Heart left ventricle (tissue), 16 donors: ENCODE measurements at regions not wholly inside any gene's neighbourhood (a gene's known extent, or its start where the extent isn't known, plus 50 kb on each side); places are given as distances from the start of the nearest gene placed in this dataset.

ENCODE experiments used
- ATAC-seq, 4 donors: fragments of 200-7000 bp; cut with Tn5 transposase; one replicate each; pipeline ENCODE4 v1.9.1; 2020 to 2022; ENCODE audit warnings: moderate library complexity in 4 of 4, mild to moderate bottlenecking in 3 of 4, moderate number of reproducible peaks in 1 of 4
- DNase-seq, 5 donors: peaks; one replicate each; pipeline ENCODE4 v3.0.0-alpha.2; 2020
- H3K27ac ChIP-seq, 12 donors: fragments of 200-600 bp; sonication (generic) in 4 of 12; one replicate each; pipeline versions ENCODE4 v1.5.0 to v1.8.0; 2016 to 2022; ENCODE audit warnings: mild to moderate bottlenecking in 2 of 12
- H3K27me3 ChIP-seq, 9 donors: fragments of 200-600 bp; sonication (generic) in 2 of 9; one replicate each; pipeline versions ENCODE4 v1.5.1 to v1.8.0; 2016 to 2022; ENCODE audit warnings: mild to moderate bottlenecking in 3 of 9
- H3K36me3 ChIP-seq, 9 donors: fragments of 200-600 bp; sonication (generic) in 2 of 9; one replicate each; pipeline versions ENCODE4 v1.5.0 to v1.8.0; 2018 to 2022; ENCODE audit warnings: mild to moderate bottlenecking in 2 of 9
- H3K4me1 ChIP-seq, 12 donors: fragments of 200-600 bp; sonication (generic) in 4 of 12; one replicate each; pipeline versions ENCODE4 v1.5.0 to v1.8.0; 2016 to 2022; ENCODE audit warnings: mild to moderate bottlenecking in 3 of 12
- H3K4me3 ChIP-seq, 12 donors: fragments of 200-600 bp; sonication (generic) in 4 of 12; one replicate each; pipeline versions ENCODE4 v1.5.0 to v1.8.0; 2017 to 2022; ENCODE audit warnings: mild to moderate bottlenecking in 9 of 12, moderate library complexity in 4 of 12
- H3K9me3 ChIP-seq, 12 donors: fragments of 200-600 bp; sonication (generic) in 4 of 12; one replicate each; pipeline versions ENCODE4 v1.5.0 to v1.8.0; 2016 to 2022; ENCODE audit warnings: mild to moderate bottlenecking in 1 of 12
- POLR2A ChIP-seq, 2 donors: fragments of 450-650 bp; IDR thresholded peaks; one replicate each; pipeline ENCODE4 v1.6.1; 2017; ENCODE audit warnings: antibody characterized with exemption in 2 of 2, mild to moderate bottlenecking in 2 of 2, moderate library complexity in 2 of 2
- WGBS, 4 donors: extraction: QIAGEN DNeasy Blood & Tissue Kit in 2 of 4; methylation state at CpG; one replicate each; pipeline versions ENCODE4 v1.1.5 to v1.1.7; 2013 to 2018; 5-methylcytosine and 5-hydroxymethylcytosine counted together
- intact Hi-C, 10 donors: fragments of 100-400 bp; cut with DNase I; formaldehyde crosslinking; loops; one replicate each; pipeline versions ENCODE4 v1.11.1 to v1.14.2; 2022
- TF ChIP-seq, protein P1 (sequence below), 12 donors: fragments of 200-600 bp; sonication (generic) in 4 of 12; IDR thresholded peaks; one replicate each; pipeline versions ENCODE4 v1.5.0 to v1.8.0; 2018 to 2022; ENCODE audit warnings: antibody characterized with exemption in 12 of 12, mild to moderate bottlenecking in 5 of 12
- donor health status: ischemic (EF 13 %, LVEDD 7.1; RV severe dilation, severe dysfunction).
- donor health status: healthy with polysubstance abuse.
- donor health status: DM: no; HTN: yes; CAD: no.
- donor health status: DM: no; HTN: no; CAD: no.
- donor health status: ischemic (EF 25% LVEDD 6.9; RV normal size, moderate dysfunction).
- donor health status: ischemic (EF 25% LVEDD 5.7; RV mildly dilated, moderate dysfunction).
- donor health status: healthy.
- donor health status: DM: yes; HTN: yes; CAD: no.
- donor health status: ischemic (EF 35%, LVEDD 5.7; RV mildly dilated, moderate dysfunction).
- donor health status: nonischemic (EF 11% LVEDD 7.7; RV severe dilation, severe dysfunction).
- donor health status: DM: yes; HTN: yes; CAD: no.
- donor health status: PGD.
- donor health status: ischemic (EF 29% LVEDD 5.4; RV normal size, mild dysfunction).
- donor health status: nonischemic (EF 23%, LVEDD 6.1; RV moderate dilation, normal function).

DNA sequence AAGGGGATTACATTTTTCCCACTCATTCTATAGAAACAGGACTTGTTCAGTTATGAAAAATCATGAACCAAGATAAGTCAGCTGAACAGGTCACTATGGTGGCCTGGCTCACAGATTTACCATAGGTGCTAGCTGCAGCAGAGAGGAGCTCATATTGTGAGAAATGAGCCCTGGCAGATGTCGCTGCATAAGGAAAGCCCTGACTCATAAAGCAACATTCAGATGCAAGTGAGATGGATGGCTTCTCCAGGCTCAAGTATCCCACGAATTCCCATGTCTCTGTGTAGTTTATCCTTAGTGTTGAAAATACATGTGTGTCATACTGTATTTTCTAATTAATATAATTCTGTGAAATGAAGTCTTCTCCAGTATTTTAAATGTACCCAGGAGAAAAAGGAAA lies 115.0 kb upstream of the LHCGR start:
- no peak for TF ChIP-seq POLR2A (IDR thresholded peaks at IDR 0.05)
- TF ChIP-seq, protein P1, sequence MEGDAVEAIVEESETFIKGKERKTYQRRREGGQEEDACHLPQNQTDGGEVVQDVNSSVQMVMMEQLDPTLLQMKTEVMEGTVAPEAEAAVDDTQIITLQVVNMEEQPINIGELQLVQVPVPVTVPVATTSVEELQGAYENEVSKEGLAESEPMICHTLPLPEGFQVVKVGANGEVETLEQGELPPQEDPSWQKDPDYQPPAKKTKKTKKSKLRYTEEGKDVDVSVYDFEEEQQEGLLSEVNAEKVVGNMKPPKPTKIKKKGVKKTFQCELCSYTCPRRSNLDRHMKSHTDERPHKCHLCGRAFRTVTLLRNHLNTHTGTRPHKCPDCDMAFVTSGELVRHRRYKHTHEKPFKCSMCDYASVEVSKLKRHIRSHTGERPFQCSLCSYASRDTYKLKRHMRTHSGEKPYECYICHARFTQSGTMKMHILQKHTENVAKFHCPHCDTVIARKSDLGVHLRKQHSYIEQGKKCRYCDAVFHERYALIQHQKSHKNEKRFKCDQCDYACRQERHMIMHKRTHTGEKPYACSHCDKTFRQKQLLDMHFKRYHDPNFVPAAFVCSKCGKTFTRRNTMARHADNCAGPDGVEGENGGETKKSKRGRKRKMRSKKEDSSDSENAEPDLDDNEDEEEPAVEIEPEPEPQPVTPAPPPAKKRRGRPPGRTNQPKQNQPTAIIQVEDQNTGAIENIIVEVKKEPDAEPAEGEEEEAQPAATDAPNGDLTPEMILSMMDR (IDR thresholded peaks at IDR 0.05): no peak
- WGBS, 4 donors: 50 to 63% (median 57%) methylated on average over 2 of the region's 2 CpGs
- Histone ChIP-seq H3K27me3 (peaks cover 0 to 4% (median 0%) of the 10 kb centered on the region in 9 donors), H3K4me3 (no peak overlapping the region), H3K36me3 (no peaks in the 10 kb centered on the region), H3K4me1 (no peaks in the 10 kb centered on the region), H3K9me3 (no peaks in the 10 kb centered on the region), H3K27ac (no peak overlapping the region)
- intact Hi-C loops: no loop called here
- DNase-seq (no peak), ATAC-seq (no peak)

DNA sequence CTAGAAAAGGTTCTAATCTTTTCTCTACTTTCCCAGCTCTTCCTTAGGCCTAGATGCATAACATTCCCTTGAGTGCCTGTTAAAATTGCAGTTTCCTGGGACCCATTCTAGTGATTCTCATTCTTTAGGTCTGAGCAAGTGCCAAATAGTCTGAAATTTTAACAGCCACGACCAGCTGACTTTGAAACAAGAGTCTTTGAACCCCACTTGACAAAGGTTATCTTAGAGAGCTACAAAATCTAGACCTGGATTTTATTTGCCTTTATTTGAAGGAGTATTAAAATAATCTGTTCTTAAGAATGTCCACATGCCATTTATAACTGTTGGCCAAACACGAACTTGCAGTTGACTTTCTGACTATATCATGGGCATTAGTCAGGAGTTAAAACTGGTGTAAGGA lies 110.2 kb upstream of the LHCGR start:
- DNase-seq (no peak), ATAC-seq (no peak)
- Histone ChIP-seq H3K4me3 (no peak overlapping the region), H3K36me3 (no peaks in the 10 kb centered on the region), H3K27me3 (no peaks in the 10 kb centered on the region), H3K27ac (no peak overlapping the region), H3K4me1 (no peaks in the 10 kb centered on the region), H3K9me3 (no peaks in the 10 kb centered on the region)
- no peak for TF ChIP-seq POLR2A (IDR thresholded peaks at IDR 0.05)
- TF ChIP-seq, protein P1 (IDR thresholded peaks at IDR 0.05): no peak
- WGBS, 4 donors: 39 to 57% (median 46%) methylated on average over 2 of the region's 2 CpGs
- intact Hi-C loops: no loop called here

DNA sequence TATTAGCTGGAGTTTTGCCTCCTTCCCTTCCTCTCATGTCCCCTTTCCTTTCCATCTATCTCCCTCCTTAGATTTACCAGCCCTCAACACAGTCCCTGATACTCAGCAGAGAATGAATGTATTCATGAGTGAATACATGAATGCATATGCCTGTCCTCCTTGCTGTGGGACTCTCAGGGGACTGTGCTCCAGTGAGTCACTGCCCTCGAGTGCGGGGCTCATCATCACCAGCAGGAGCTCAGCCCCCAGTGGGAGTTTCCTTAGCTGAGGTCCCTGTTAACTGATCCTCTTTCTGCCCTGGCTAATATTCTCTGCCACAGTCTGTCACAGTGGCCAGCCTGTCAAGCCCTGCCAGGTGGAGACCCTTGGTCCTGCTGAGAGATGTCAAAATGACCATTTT lies 104.9 kb upstream of the LHCGR start:
- DNase-seq: no peak
- no peak overlapping the region for H3K27ac ChIP-seq
- intact Hi-C loops: no loop called here
- TF ChIP-seq POLR2A (IDR thresholded peaks at IDR 0.05): no peak
- TF ChIP-seq, protein P1 (IDR thresholded peaks at IDR 0.05): no peak
- no peaks in the 10 kb centered on the region for H3K9me3 ChIP-seq
- peaks cover 0 to 7% (median 0%) of the 10 kb centered on the region in 9 donors for H3K27me3 ChIP-seq
- H3K4me1 ChIP-seq: no peaks in the 10 kb centered on the region
- no peak for ATAC-seq
- WGBS, 4 donors: 41 to 57% (median 46%) methylated on average over 2 of the region's 2 CpGs
- H3K36me3 ChIP-seq: no peaks in the 10 kb centered on the region
- no peak overlapping the region for H3K4me3 ChIP-seq

DNA sequence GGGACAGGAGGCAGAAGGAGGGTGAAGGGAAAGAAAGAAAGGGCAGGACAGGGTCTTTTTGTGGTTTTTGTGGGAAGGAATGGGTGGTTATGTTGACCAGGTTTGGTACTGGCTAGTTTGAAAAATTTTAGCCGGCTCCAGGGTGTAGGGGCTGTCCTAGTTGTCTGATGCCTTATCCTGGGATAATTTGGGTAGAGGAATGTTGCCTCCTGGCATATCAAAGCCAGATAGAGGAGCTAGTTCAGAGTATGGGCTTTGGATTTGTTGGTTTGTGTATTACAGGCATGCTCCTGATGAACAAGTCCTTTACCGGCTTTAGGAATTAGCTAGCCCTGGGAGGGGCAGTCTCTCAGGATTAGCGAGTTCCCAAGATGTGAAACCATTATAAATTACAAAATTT lies 101.1 kb upstream of the LHCGR start:
- WGBS, 4 donors: 67 to 77% (median 74%) methylated on average over 3 of the region's 3 CpGs

More for the DNA sequence above, 101.1 kb upstream of the LHCGR start:
- intact Hi-C loops: no loop called here
- H3K9me3 ChIP-seq: no peaks in the 10 kb centered on the region
- DNase-seq: no peak
- no peaks in the 10 kb centered on the region for H3K4me1 ChIP-seq
- H3K27me3 ChIP-seq: peaks cover 0 to 7% (median 0%) of the 10 kb centered on the region in 9 donors
- H3K27ac ChIP-seq: no peak overlapping the region
- TF ChIP-seq, protein P1 (IDR thresholded peaks at IDR 0.05): no peak
- TF ChIP-seq POLR2A (IDR thresholded peaks at IDR 0.05): no peak
- no peak for ATAC-seq
- H3K36me3 ChIP-seq: no peaks in the 10 kb centered on the region
- no peak overlapping the region for H3K4me3 ChIP-seq
